Neutrophil (primary cell): ENCODE measurements at regions not wholly inside any gene's neighbourhood (a gene's known extent, or its start where the extent isn't known, plus 50 kb on each side); places are given as distances from the start of the nearest gene placed in this dataset.

ENCODE experiments used
- H3K27ac ChIP-seq: fragments of 200-600 bp; sonication (generic); 2 replicates; pipeline ENCODE4 v1.5.1; 2016; ENCODE audit warnings: mild to moderate bottlenecking, moderate library complexity
- H3K27me3 ChIP-seq: fragments of 200-600 bp; sonication (generic); 2 replicates; pipeline ENCODE4 v1.6.0; 2016; ENCODE audit warnings: mild to moderate bottlenecking
- H3K36me3 ChIP-seq: fragments of 200-600 bp; sonication (generic); 2 replicates; pipeline ENCODE4 v1.5.1; 2017
- H3K4me1 ChIP-seq, 2 experiments: fragments of 200-600 bp in 1 of 2; sonication (generic) in 1 of 2; 1 replicate in 1 of 2; 2 replicates in 1 of 2; pipeline versions ENCODE4 v1.5.1 to v1.6.1; 2013 to 2016; ENCODE audit warnings: low read depth in 1 of 2, low read length in 1 of 2, mild to moderate bottlenecking in 1 of 2, moderate library complexity in 1 of 2; ENCODE audit not compliant: control insufficient read depth in 1 of 2, insufficient read depth in 1 of 2
- H3K4me3 ChIP-seq, 2 experiments: fragments of 200-600 bp in 1 of 2; sonication (generic) in 1 of 2; 1 replicate in 1 of 2; 2 replicates in 1 of 2; pipeline ENCODE4 v1.5.1; 2013 to 2016; ENCODE audit warnings: low read depth in 1 of 2, low read length in 1 of 2, mild to moderate bottlenecking in 1 of 2, moderate library complexity in 1 of 2
- H3K9me3 ChIP-seq: fragments of 200-600 bp; sonication (generic); 2 replicates; pipeline ENCODE4 v1.5.1; 2016
- TF ChIP-seq, protein P1 (sequence below): fragments of 200-600 bp; sonication (generic); IDR thresholded peaks from 2 replicates; pipeline ENCODE4 v1.5.1; 2016; ENCODE audit warnings: antibody characterized with exemption

DNA sequence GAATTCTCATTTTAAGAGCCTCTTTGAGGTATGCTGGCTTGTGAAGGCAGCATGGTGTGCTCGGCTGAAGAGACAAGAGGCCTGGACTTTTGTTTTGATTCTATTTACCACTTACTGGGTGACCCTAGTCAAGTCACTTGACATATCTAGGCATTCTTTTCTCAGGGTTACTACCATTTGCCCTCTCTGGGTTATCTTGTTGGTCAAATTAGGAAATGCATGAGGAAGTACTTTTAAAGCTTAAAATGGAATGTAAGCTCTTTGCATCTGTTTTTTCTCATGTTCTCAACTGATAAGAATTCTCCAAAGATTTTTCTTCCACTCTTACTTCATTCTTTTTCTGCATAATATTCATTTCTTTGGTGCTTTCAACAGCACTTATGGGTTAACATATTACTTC is 173.1 kb downstream of the PLK2 start:
- TF ChIP-seq, protein P1, sequence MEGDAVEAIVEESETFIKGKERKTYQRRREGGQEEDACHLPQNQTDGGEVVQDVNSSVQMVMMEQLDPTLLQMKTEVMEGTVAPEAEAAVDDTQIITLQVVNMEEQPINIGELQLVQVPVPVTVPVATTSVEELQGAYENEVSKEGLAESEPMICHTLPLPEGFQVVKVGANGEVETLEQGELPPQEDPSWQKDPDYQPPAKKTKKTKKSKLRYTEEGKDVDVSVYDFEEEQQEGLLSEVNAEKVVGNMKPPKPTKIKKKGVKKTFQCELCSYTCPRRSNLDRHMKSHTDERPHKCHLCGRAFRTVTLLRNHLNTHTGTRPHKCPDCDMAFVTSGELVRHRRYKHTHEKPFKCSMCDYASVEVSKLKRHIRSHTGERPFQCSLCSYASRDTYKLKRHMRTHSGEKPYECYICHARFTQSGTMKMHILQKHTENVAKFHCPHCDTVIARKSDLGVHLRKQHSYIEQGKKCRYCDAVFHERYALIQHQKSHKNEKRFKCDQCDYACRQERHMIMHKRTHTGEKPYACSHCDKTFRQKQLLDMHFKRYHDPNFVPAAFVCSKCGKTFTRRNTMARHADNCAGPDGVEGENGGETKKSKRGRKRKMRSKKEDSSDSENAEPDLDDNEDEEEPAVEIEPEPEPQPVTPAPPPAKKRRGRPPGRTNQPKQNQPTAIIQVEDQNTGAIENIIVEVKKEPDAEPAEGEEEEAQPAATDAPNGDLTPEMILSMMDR, result no peak
- Histone ChIP-seq H3K9me3 (no peaks in the 10 kb centered on the region), H3K4me3 (no peak overlapping the region), H3K27ac (no peak overlapping the region), H3K27me3 (no peaks in the 10 kb centered on the region), H3K4me1 (no peaks in the 10 kb centered on the region), H3K36me3 (no peaks in the 10 kb centered on the region)

DNA sequence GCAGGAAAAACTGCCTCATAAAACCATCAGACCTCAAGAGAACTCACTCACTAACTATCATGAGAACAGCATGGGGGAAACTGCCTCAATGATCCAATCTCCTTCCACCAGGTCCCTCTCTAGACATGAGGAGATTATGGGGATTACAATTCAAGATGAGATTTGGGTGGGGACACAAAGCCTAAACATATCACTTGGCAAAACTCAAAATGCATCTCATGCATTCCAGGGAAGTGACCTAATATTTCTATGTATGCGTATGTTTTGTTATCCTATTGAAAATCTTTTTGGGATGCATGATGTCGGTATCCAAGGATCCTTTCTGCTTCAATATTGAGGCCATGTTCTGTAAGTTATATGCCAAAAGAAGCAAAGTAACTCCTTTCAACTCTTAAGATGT is 174.0 kb downstream of the PLK2 start:
- no peak overlapping the region for H3K27ac ChIP-seq
- H3K4me3 ChIP-seq, result no peak overlapping the region
- H3K9me3 ChIP-seq, result no peaks in the 10 kb centered on the region
- TF ChIP-seq, protein P1, result no peak
- H3K36me3 ChIP-seq, result no peaks in the 10 kb centered on the region
- no peaks in the 10 kb centered on the region for H3K4me1 ChIP-seq
- no peaks in the 10 kb centered on the region for H3K27me3 ChIP-seq

DNA sequence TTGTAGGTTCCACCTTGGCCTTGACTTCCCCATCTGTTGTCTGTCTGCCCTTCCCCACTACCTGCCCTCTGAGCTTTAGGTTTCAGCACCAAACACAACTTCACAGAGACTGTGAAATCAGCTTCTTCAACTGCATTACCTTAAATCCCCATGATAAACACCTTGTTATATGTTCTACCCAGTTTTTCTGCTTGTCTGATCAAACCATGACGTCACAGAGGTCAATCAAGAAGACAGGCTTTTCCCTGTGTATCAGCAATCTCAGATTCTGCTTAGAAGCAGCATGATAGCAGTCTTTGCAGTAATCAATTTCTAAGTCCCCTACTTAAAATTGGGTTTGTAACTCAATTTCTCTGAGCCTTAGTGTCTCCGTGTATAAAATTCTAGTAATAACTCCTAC is 175.0 kb downstream of the PLK2 start:
- TF ChIP-seq, protein P1, result no peak
- no peak overlapping the region for H3K4me3 ChIP-seq
- H3K27ac ChIP-seq, result no peak overlapping the region
- no peaks in the 10 kb centered on the region for H3K4me1 ChIP-seq
- no peaks in the 10 kb centered on the region for H3K36me3 ChIP-seq
- no peaks in the 10 kb centered on the region for H3K27me3 ChIP-seq
- no peaks in the 10 kb centered on the region for H3K9me3 ChIP-seq

DNA sequence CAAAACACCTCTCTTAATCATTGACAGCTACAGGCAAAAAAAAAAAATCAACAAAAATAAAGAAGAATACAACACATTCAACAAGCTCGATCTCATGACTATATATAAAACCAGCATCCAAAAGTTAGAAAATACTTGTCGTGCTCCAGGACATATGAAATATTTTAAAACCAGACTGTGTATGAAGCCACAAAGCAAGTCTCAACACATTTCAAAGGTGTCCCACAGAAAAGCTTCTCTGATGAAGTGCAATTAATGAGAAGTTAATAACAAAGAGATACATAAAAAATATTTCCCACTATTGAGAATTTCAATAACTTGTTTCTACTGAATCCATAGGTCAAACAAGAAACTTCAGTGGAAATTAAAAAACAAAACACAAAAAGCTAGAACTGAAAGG is 178.7 kb downstream of the PLK2 start:
- Histone ChIP-seq H3K4me1 (no peaks in the 10 kb centered on the region), H3K36me3 (no peaks in the 10 kb centered on the region), H3K9me3 (no peaks in the 10 kb centered on the region), H3K27me3 (no peaks in the 10 kb centered on the region), H3K27ac (no peak overlapping the region), H3K4me3 (no peak overlapping the region)
- TF ChIP-seq, protein P1, result no peak

DNA sequence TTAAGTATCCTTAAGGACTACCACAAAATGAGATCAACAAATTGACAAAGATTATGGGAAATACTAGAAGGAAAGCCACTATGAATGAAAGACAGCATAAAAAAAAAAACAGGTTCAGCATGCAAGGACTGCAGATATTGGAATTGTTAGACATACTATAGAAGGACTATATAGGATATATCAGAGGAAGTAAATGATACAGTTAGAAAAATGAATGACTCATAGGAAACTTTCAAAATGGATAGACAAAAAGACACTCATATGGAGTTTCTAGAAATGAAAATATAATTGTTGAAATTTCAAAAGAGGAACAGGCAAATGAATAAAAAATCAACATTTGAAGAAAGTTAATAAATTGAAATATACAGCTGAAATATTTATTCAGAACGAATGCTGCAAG is 180.6 kb downstream of the PLK2 start:
- Histone ChIP-seq H3K27ac (no peak overlapping the region), H3K4me3 (no peak overlapping the region), H3K36me3 (no peaks in the 10 kb centered on the region), H3K4me1 (no peaks in the 10 kb centered on the region), H3K27me3 (peaks cover under 1% of the 10 kb centered on the region), H3K9me3 (no peaks in the 10 kb centered on the region)
- TF ChIP-seq, protein P1, result no peak

DNA sequence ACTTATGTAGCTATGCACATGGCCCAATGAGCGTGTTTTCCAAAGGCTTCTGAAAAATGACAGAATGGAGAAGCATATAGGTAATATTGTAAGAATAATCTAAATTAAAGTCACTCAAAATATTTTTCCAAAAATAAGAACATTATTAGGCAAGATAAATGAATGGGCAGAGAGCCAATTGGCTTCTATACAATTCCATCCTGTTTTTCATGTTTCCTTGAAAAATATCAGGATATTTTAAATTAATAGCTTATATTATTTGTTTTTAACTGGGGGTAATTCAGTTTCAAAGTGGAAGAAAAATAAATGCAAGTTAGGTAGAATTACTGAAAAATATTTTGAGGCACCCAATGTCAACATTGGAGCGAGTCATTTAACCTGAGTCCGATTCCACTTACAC is 183.5 kb downstream of the PLK2 start:
- H3K9me3 ChIP-seq, result no peaks in the 10 kb centered on the region
- TF ChIP-seq, protein P1, result no peak
- H3K4me3 ChIP-seq, result no peak overlapping the region
- H3K27ac ChIP-seq, result no peak overlapping the region
- no peaks in the 10 kb centered on the region for H3K4me1 ChIP-seq
- peaks cover 14% of the 10 kb centered on the region for H3K27me3 ChIP-seq
- H3K36me3 ChIP-seq, result no peaks in the 10 kb centered on the region
